IPS-NIHi7 (cell line): ENCODE measurements at regions not wholly inside any gene's neighbourhood (a gene's known extent, or its start where the extent isn't known, plus 50 kb on each side); places are given as distances from the start of the nearest gene placed in this dataset.
"Not testable (repeated sequence)": the region's sequence is repeated elsewhere in the genome, so short reads cannot be mapped to it uniquely, and the experiment has no call there.

ENCODE experiments used
- DNase-seq: peaks from one replicate; pipeline ENCODE4 v3.0.0; 2012; ENCODE audit warnings: mixed read lengths; ENCODE audit errors: extremely low spot score

- no peak for DNase-seq
Observed at GRCh38 chr4:64014647-64015046, 394.6 kb downstream of the TECRL start.

- DNase-seq: no peak
Observed at GRCh38 chr4:64001229-64001898, 407.9 kb downstream of the TECRL start.

- DNase-seq: no peak
Observed at GRCh38 chr4:64000241-64000640, 409.0 kb downstream of the TECRL start.

- DNase-seq: no peak
Observed at GRCh38 chr4:63986253-63986652, 423.0 kb downstream of the TECRL start.

- no peak for DNase-seq
Observed at GRCh38 chr4:63983224-63983623, 426.0 kb downstream of the TECRL start.

- no peak for DNase-seq
Observed at GRCh38 chr4:63965875-63966274, 443.4 kb downstream of the TECRL start.

- not testable (repeated sequence) for DNase-seq
Observed at GRCh38 chr4:63942706-63943286, 466.5 kb downstream of the TECRL start.

GRCh38 chr4:63937961-63938360, 471.3 kb downstream of the TECRL start:
- no peak for DNase-seq

GRCh38 chr4:63922146-63922545, 487.1 kb downstream of the TECRL start:
- no peak for DNase-seq

- DNase-seq: no peak
Observed at GRCh38 chr4:63921561-63921960, 487.7 kb downstream of the TECRL start.

GRCh38 chr4:63919636-63920365, 489.4 kb downstream of the TECRL start:
- DNase-seq: no peak

- DNase-seq: no peak
Observed at GRCh38 chr4:63906660-63907183, 502.5 kb downstream of the TECRL start.

- no peak for DNase-seq
Observed at GRCh38 chr4:63904201-63904600, 505.0 kb downstream of the TECRL start.

GRCh38 chr4:63901304-63901703, 507.9 kb downstream of the TECRL start:
- DNase-seq: no peak

GRCh38 chr4:63898961-63899360, 510.3 kb downstream of the TECRL start:
- DNase-seq: no peak

- DNase-seq: no peak
Observed at GRCh38 chr4:63894161-63894560, 515.1 kb downstream of the TECRL start.

GRCh38 chr4:63869370-63869769, 539.9 kb downstream of the TECRL start:
- no peak for DNase-seq

GRCh38 chr4:63851496-63851895, 557.8 kb downstream of the TECRL start:
- DNase-seq: no peak

- no peak for DNase-seq
Observed at GRCh38 chr4:63841266-63841665, 568.0 kb downstream of the TECRL start.

- no peak for DNase-seq
Observed at GRCh38 chr4:63831590-63832155, 577.6 kb downstream of the TECRL start.

GRCh38 chr4:63817196-63817865, 591.9 kb downstream of the TECRL start:
- DNase-seq: no peak
